ENCODE measurements at regions not wholly inside any gene's neighbourhood (a gene's known extent, or its start where the extent isn't known, plus 50 kb on each side); places are given as distances from the start of the nearest gene placed in this dataset.

GRCh38 chr13:85381082-85381481 is 418.1 kb downstream of the SLITRK6 start:
- DNase-seq (ENCODE audit: low read depth), result no peak

GRCh38 chr13:85379991-85380390 is 419.2 kb downstream of the SLITRK6 start:
- DNase-seq (ENCODE audit: low read depth), result no peak

- DNase-seq (ENCODE audit: low read depth), result no peak
These were observed 419.8 kb downstream of the SLITRK6 start for GRCh38 chr13:85379433-85379832.

- no peak for DNase-seq (ENCODE audit: low read depth)
These were observed 421.4 kb downstream of the SLITRK6 start for GRCh38 chr13:85377783-85378182.

- DNase-seq (ENCODE audit: low read depth), result no peak
These were observed 425.9 kb downstream of the SLITRK6 start for GRCh38 chr13:85373322-85373721.

GRCh38 chr13:85371254-85371653 is 428.0 kb downstream of the SLITRK6 start:
- no peak for DNase-seq (ENCODE audit: low read depth)

- DNase-seq (ENCODE audit: low read depth), result no peak
These were observed 430.5 kb downstream of the SLITRK6 start for GRCh38 chr13:85368686-85369085.

- no peak for DNase-seq (ENCODE audit: low read depth)
These were observed 431.3 kb downstream of the SLITRK6 start for GRCh38 chr13:85367887-85368286.

GRCh38 chr13:85366759-85367417 is 432.3 kb downstream of the SLITRK6 start:
- no peak for DNase-seq (ENCODE audit: low read depth)

GRCh38 chr13:85363504-85363903 is 435.7 kb downstream of the SLITRK6 start:
- DNase-seq (ENCODE audit: low read depth), result no peak

- DNase-seq (ENCODE audit: low read depth), result no peak
These were observed 436.2 kb downstream of the SLITRK6 start for GRCh38 chr13:85362980-85363379.

GRCh38 chr13:85347251-85347650 is 452.0 kb downstream of the SLITRK6 start:
- DNase-seq (ENCODE audit: low read depth), result no peak

GRCh38 chr13:85334187-85334586 is 465.0 kb downstream of the SLITRK6 start:
- no peak for DNase-seq (ENCODE audit: low read depth)

- no peak for DNase-seq (ENCODE audit: low read depth)
These were observed 465.7 kb downstream of the SLITRK6 start for GRCh38 chr13:85333506-85334020.

GRCh38 chr13:85332615-85333014 is 466.6 kb downstream of the SLITRK6 start:
- DNase-seq (ENCODE audit: low read depth), result no peak

GRCh38 chr13:85321734-85322133 is 477.5 kb downstream of the SLITRK6 start:
- no peak for DNase-seq (ENCODE audit: low read depth)

GRCh38 chr13:85317781-85318180 is 481.4 kb downstream of the SLITRK6 start:
- no peak for DNase-seq (ENCODE audit: low read depth)

GRCh38 chr13:85316506-85317025 is 482.7 kb downstream of the SLITRK6 start:
- no peak for DNase-seq (ENCODE audit: low read depth)

- DNase-seq (ENCODE audit: low read depth), result no peak
These were observed 484.5 kb downstream of the SLITRK6 start for GRCh38 chr13:85314686-85315085.

GRCh38 chr13:85313761-85314503 is 485.3 kb downstream of the SLITRK6 start:
- DNase-seq (ENCODE audit: low read depth), result no peak

- no peak for DNase-seq (ENCODE audit: low read depth)
These were observed 487.1 kb downstream of the SLITRK6 start for GRCh38 chr13:85312071-85312470.

- DNase-seq (ENCODE audit: low read depth), result no peak
These were observed 495.6 kb downstream of the SLITRK6 start for GRCh38 chr13:85303630-85304029.

- no peak for DNase-seq (ENCODE audit: low read depth)
These were observed 500.8 kb downstream of the SLITRK6 start for GRCh38 chr13:85298387-85298924.

Data from CMK (cell line).